ENCODE measurements at regions not wholly inside any gene's neighbourhood (a gene's known extent, or its start where the extent isn't known, plus 50 kb on each side); places are given as distances from the start of the nearest gene placed in this dataset.

DNA sequence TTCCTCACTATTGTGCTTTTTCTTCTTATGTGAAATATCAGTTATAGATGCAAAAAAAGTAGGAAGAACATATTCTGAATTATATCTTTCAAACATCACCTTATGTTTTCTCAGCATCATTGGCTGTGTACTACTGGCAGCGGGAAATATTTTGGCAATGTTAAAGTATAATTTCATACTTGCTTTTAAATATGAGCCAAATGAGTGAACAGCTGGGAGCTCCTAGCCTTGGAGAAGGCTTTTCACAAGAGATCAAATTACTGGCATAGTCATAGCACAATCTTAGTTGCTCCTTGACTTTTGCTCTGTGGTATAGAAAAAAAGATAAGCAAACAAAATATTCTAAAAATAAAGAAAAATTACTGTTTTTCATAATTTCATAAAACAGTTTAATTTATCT lies 1575.8 kb upstream of the PABPC4L start:
- DNase-seq (ENCODE audit: low read depth), result no peak
- no peak overlapping the region for H3K4me3 ChIP-seq (ENCODE audit: low read depth, low read length)

DNA sequence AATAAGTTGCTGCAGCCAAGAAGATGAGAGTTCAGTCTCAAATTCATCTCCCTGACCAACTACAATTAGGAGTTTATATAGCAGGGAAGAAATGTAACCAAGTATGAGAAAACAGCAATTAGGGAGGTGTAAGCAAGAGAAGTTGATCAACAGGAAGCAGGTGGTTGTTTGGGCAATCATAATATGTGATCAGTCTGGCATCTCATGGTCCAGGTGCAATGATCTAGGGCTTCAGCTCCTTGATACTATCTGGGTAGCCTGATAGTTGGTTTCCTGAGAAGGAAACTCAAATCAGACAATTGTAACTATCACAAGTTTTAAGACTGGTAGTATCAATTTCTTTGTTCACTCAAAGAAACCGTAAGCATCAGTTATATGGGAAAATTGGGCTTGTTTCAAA lies 1574.3 kb upstream of the PABPC4L start:
- H3K4me3 ChIP-seq (ENCODE audit: low read depth, low read length), result no peak overlapping the region
- DNase-seq (ENCODE audit: low read depth), result no peak

DNA sequence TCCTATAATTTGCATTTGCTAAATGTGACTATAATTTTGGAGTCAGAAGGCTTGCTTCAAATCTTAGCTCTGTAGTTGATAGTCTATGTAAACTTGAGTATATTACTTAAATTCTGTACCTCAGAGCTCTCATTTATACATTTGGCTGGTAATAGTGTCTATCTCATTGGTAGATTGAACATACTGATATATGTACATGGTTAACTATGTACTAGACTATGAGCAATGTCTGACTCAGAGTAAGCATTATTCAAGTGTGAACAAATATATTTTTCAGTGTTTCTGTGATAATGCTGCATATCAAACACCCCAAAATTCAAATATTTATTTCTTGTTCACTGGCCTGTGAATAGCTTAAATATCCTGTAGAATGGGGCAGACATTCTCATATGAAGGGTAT lies 1568.9 kb upstream of the PABPC4L start:
- no peak overlapping the region for H3K4me3 ChIP-seq (ENCODE audit: low read depth, low read length)
- no peak for DNase-seq (ENCODE audit: low read depth)

DNA sequence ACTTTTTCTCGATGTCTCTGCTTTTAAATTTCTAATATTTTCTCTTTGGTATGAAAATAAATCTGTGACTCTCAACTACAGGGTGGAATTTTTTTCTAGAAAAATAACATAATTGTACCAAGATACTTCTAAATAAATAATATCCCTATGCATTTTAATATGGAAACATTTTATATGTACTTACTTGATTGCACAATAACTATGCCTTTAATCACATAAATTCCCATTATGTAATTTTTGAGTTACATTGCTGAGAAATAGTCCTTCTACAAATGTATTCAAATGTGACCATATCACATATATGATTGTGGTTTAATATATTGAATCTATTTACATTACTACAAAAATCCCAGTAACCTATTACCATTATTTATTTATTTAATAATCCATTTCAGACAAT lies 1543.3 kb upstream of the PABPC4L start:
- H3K4me3 ChIP-seq (ENCODE audit: low read depth, low read length), result no peak overlapping the region
- DNase-seq (ENCODE audit: low read depth), result no peak

DNA sequence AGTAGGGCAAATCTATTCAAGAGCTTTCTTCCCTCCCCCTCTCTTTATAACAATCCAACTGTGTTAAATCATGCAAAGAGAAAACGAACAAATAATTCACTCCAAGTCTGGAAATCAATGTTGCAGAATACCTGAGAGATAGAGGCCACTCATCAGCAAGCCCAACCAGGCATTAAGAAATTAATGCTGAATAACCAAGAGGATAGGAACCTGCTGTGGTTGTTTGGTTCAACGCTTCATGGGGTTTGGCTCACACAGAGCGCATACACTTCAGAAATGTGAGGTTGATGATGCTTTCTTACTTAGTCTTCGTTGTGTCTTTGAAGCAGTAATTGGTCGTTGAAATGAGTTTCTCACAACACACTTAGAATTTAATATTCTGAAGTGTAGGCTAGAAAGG lies 1540.0 kb upstream of the PABPC4L start:
- DNase-seq (ENCODE audit: low read depth), result no peak
- H3K4me3 ChIP-seq (ENCODE audit: low read depth, low read length), result no peak overlapping the region

DNA sequence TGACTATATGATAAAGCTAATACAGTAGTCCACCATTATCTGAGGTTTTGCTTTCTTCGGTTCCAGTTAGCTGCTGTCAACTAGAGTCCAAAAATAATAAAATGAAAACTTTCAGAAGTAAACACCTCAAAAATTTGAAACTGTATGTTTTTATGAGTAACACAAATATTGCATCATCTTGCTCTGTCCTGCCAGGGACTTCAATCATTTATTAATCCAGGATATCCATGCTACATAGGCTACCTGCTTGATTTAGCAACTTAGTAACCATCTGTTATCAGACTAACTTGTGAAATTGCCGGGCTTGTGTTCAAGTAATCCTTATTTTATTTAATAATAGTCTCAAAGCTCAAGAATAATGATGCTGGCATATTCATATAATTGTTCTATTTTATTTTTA lies 1537.8 kb upstream of the PABPC4L start:
- no peak for DNase-seq (ENCODE audit: low read depth)
- no peak overlapping the region for H3K4me3 ChIP-seq (ENCODE audit: low read depth, low read length)

DNA sequence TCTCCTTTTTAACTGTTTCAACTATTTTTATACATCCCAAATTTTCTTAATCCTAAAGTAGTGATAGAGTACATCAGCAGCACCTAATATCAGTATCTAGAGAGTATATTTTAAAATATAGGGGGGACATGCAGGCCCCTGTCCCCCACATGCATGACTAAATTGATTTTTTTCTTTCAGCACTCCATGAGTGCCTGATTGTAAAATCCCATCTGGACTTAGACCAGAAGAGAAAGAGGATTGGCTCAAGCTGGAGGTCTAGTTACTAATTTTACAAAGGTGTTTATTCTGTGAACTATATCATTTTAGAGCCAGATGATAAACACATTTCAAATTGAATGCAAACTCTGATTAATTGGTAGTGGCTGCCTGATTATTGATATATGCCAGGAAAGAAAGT lies 1533.9 kb upstream of the PABPC4L start:
- no peak for DNase-seq (ENCODE audit: low read depth)
- H3K4me3 ChIP-seq (ENCODE audit: low read depth, low read length), result no peak overlapping the region

DNA sequence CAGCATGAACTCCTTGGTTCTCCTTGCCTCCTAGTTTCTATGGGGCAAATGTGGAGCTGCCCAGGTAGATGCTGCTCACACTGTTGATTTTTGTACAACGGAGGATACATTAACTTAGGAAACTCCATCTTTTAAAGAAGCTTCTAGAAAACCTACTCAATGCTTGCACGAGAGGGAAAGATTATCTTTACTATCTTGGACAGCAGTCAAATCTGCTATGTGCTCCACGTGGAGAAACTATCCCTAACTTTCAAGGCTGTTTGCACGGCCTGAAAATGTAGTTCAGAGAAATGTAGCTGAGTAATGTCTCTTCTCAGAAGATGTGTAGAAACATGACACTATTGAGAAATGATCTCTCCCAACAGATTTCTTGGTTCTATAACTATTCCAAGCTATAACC lies 1530.9 kb upstream of the PABPC4L start:
- H3K4me3 ChIP-seq (ENCODE audit: low read depth, low read length), result no peak overlapping the region
- no peak for DNase-seq (ENCODE audit: low read depth)

DNA sequence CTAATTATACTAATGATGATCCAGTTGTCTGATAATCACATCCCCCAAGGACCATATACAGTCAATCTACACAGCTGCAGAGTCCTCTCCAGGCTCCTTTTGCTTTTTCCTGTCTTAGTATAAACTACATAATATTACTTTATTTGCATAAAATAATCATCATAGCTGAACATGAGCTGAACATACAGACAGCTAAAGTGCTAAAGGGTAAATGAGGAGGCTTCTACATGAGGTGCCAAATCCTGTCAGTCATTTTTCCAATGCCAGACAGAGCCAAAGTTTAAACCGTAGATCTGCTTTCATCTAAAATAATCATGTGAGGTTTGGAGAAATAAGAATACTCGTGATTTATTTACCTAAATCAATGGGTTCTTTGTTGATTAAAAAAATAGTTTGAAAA lies 1530.1 kb upstream of the PABPC4L start:
- H3K4me3 ChIP-seq (ENCODE audit: low read depth, low read length), result no peak overlapping the region
- no peak for DNase-seq (ENCODE audit: low read depth)

DNA sequence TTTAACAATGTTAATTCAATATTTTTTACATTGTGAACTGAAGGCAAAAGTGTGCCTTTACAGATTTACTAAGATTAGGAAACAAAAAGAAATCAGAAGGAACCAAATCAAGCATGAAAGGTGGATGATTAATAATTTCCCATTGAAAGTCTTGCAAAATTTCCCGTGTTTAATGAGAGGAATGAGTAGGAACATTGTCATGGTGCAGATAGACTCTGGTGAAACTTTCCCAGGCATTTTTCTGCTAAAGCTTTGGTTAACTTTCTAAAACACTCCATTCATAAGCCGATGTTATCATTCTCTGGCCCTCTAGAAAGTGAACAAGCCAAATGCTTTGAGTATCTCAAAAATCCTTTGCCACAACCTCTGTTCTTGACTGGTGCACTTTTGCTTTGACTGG lies 1522.8 kb upstream of the PABPC4L start:
- no peak overlapping the region for H3K4me3 ChIP-seq (ENCODE audit: low read depth, low read length)
- DNase-seq (ENCODE audit: low read depth), result no peak

DNA sequence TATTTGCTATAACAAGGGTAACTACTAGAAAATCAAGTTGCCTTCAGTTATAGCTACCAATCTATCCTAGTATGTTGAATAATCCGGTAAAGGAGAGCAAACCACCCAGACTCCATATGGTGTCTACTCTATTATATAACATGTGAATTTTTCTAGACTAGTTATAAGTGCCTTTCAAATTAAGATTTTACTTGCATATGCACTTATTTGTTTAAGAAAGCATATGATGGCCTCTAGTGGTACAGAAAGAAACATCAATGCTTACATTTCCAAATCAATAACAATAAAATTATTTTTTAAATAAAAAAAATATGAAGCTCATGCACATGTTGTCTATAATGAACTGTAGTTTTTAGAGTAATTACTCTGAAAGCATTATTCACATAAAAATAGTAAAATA lies 1516.4 kb upstream of the PABPC4L start:
- no peak overlapping the region for H3K4me3 ChIP-seq (ENCODE audit: low read depth, low read length)
- DNase-seq (ENCODE audit: low read depth), result no peak

DNA sequence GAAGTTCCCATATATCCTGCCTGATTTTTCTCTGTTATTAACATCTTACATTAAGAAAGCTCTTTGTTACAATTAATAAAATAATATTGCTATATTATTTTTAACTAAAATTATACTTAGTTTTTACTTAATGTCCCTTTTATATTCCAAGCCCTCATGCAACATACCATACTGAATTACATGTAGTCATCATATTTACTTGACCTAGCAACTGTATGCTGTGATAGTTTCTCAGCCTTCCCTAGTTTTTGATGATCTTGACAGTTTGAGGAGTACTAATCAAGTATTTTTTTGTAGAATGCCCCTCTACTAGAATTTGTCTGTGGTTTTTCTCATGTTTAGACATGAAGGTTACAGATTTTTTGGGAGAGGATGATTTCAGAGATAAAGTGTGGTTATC lies 1503.8 kb upstream of the PABPC4L start:
- H3K4me3 ChIP-seq (ENCODE audit: low read depth, low read length), result no peak overlapping the region
- no peak for DNase-seq (ENCODE audit: low read depth)

DNA sequence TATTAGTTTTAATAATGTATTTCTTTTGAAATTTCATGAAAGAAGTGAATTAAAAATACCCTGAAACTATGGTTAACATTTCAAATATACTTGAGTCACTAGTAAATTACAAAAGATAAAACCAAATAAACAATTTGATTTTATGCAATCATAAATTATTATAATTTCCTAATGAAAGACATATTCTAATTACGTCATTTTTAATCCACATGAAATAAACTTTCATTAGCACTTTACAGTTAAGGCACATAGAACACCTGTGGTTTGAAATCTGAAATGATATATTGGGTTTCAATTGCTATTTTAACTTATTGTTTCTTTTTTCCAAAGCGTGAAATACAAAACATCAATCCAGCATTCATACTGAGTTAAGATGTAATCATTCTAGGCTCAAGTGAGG lies 1492.5 kb upstream of the PABPC4L start:
- H3K4me3 ChIP-seq (ENCODE audit: low read depth, low read length), result no peak overlapping the region
- no peak for DNase-seq (ENCODE audit: low read depth)

DNA sequence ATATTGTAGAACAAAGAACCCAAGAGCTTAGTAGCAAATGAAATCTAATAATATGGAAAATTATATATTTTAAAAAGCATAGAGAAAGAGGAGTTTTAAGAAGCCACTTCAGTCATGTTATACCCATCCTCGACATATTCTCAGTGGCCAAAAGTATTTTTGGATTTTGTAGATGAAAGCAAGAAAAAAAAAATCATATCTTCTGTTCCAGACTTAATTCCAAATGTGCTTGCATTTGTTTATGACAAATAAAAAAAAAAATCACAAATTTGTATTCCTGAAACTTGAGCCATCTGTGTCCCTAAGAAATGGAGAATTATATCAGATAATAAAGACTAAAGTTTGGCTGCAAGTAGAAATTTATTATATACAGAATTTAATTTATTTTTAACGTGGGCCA lies 1482.4 kb upstream of the PABPC4L start:
- DNase-seq (ENCODE audit: low read depth), result no peak
- no peak overlapping the region for H3K4me3 ChIP-seq (ENCODE audit: low read depth, low read length)

DNA sequence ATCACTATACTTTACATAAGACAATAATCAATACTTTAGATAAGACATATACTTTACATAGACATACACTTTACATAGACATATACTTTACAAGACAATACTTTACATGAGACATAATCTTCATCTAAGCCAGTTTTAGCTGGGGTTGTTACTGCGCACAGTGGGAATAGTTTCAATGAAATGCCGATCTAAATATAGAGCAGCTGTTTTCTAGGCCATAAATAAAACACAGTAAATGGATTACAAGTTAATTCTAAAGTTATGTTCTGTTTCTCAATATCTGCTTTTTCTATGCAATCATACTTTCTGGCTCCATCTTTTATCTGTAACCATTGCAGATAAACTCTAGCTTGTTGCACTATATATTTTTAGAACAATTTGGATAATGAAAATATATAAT lies 1470.6 kb upstream of the PABPC4L start:
- DNase-seq (ENCODE audit: low read depth), result no peak
- H3K4me3 ChIP-seq (ENCODE audit: low read depth, low read length), result no peak overlapping the region

DNA sequence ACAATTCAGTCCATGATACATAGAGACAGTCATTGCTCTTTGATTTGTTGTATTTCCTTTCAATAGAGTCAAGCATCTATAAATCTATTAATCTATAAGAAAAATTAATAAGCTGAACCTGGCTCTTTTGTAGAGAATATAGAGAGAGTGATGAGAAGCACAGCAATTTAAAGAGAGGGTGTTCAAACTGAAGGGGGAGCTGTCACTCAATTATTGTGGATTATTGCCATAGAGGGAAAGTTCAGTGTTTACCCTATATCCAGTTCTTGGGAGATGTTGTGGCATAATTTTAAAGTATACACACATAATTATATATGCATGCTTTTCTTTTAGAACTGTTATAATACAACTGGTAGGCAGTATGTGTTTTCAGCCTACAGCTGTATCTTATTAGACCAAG lies 1469.0 kb upstream of the PABPC4L start:
- H3K4me3 ChIP-seq (ENCODE audit: low read depth, low read length), result no peak overlapping the region
- DNase-seq (ENCODE audit: low read depth), result no peak
